Right atrium auricular region (tissue), 2 donors: ENCODE measurements at regions not wholly inside any gene's neighbourhood (a gene's known extent, or its start where the extent isn't known, plus 50 kb on each side); places are given as distances from the start of the nearest gene placed in this dataset.

Source experiments
- DNase-seq: peaks from one replicate; pipeline ENCODE4 v3.0.0-alpha.2; 2019; ENCODE audit warnings: low spot score
- H3K27ac ChIP-seq, 2 donors: fragments of 200-600 bp; sonication (generic); 1 replicate in 1 of 2; 2 replicates in 1 of 2; pipeline ENCODE4 v1.5.1; 2016 to 2019
- H3K27me3 ChIP-seq, 2 donors: fragments of 200-600 bp; sonication (generic); one replicate each; pipeline versions ENCODE4 v1.5.1 to v1.6.0; 2017 to 2019
- H3K36me3 ChIP-seq: fragments of 200-600 bp; sonication (generic); one replicate; pipeline ENCODE4 v1.5.1; 2016
- H3K4me1 ChIP-seq, 2 donors: fragments of 200-600 bp; sonication (generic); one replicate each; pipeline versions ENCODE4 v1.5.1 to v1.6.0; 2017 to 2019
- H3K4me3 ChIP-seq, 2 donors: fragments of 200-600 bp; sonication (generic); 1 replicate in 1 of 2; 2 replicates in 1 of 2; pipeline ENCODE4 v1.5.1; 2017 to 2019; ENCODE audit warnings: mild to moderate bottlenecking in 1 of 2, moderate library complexity in 1 of 2
- H3K9me3 ChIP-seq, 2 donors: fragments of 200-600 bp; sonication (generic); one replicate each; pipeline ENCODE4 v1.5.1; 2019
- CTCF ChIP-seq, 2 donors: fragments of 200-600 bp; sonication (generic); IDR thresholded peaks; one replicate each; pipeline ENCODE4 v1.5.1; 2019; ENCODE audit warnings: antibody characterized with exemption in 2 of 2

- H3K27me3 ChIP-seq, result no peaks in the 10 kb centered on the region
- no peak for TF ChIP-seq CTCF (IDR thresholded peaks at IDR 0.05)
- no peak for DNase-seq
Observed at GRCh38 chr5:24804221-24804681, 159.5 kb upstream of the CDH10 start.

DNA sequence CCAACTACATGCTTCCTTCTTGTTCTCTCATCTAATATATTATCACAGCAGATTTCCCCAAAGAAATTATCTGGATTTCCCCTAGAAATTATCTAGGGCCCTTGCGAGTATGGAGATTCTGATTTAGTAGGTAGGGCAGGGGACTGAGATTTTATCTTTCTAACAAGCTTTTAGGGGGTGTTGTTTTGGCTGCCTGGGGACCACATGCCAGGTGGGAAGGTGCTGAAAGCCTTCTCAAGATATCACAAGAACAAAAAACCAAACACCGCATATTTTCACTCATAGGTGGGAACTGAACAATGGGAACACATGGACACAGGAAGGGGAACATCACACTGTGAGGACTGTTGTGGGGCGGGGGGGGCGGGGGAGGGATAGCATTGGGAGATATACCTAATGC lies 146.5 kb upstream of the CDH10 start:
- no peaks in the 10 kb centered on the region for H3K4me1 ChIP-seq
- H3K9me3 ChIP-seq, result no peaks in the 10 kb centered on the region
- DNase-seq, result no peak
- H3K27ac ChIP-seq, result no peak overlapping the region
- H3K36me3 ChIP-seq, result no peaks in the 10 kb centered on the region
- no peak for TF ChIP-seq CTCF (IDR thresholded peaks at IDR 0.05)
- H3K4me3 ChIP-seq, result no peak overlapping the region
- H3K27me3 ChIP-seq, result no peaks in the 10 kb centered on the region

More at GRCh38 chr5:24804221-24804681, 159.5 kb upstream of the CDH10 start:
- Histone ChIP-seq H3K4me3 (no peak overlapping the region), H3K4me1 (no peaks in the 10 kb centered on the region), H3K9me3 (no peaks in the 10 kb centered on the region), H3K36me3 (no peaks in the 10 kb centered on the region), H3K27ac (no peak overlapping the region)

DNA sequence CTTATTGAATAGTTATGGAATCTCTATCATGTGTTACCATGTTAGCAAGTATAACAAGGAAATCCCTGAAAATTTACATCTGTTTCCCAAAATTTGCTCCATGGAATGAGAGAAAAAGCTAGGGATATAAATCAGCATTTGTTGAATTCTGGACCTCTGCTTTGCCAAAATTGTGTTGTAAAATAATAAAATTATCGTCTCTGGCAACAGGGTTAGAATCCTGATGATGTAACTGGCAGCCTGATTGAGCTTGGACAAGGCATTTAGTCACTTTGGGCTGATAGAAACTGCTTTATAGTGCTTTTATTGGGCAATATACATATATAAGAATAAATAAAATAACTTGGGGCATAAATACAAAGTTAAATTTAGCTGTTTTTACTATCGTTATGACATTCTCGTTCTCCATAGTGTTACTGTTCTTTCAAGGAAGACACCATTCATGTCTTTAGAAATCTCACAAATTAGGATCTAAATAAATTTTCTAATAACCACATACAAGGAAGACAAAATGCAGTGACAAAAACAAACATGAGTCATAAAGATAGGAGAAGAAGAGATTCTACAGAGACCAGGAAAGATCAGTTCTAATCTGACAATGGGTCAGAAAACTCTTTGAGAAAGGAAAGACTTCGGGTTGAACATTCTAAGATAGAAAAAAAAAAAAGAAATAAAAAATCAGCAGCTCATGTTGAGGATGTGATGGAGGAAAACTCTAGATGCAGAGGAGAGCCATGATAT lies 145.0 kb upstream of the CDH10 start:
- no peak for TF ChIP-seq CTCF (IDR thresholded peaks at IDR 0.05)
- no peak for DNase-seq
- H3K9me3 ChIP-seq, result no peaks in the 10 kb centered on the region

GRCh38 chr5:24788829-24789514 lies 144.2 kb upstream of the CDH10 start:
- Histone ChIP-seq H3K9me3 (no peaks in the 10 kb centered on the region), H3K27ac (no peak overlapping the region), H3K4me3 (no peak overlapping the region), H3K4me1 (no peaks in the 10 kb centered on the region), H3K36me3 (no peaks in the 10 kb centered on the region), H3K27me3 (no peaks in the 10 kb centered on the region)
- DNase-seq, result no peak
- no peak for TF ChIP-seq CTCF (IDR thresholded peaks at IDR 0.05)

More for the DNA sequence above, 145.0 kb upstream of the CDH10 start:
- H3K4me3 ChIP-seq, result no peak overlapping the region
- H3K27ac ChIP-seq, result no peak overlapping the region
- H3K4me1 ChIP-seq, result no peaks in the 10 kb centered on the region
- no peaks in the 10 kb centered on the region for H3K36me3 ChIP-seq
- no peaks in the 10 kb centered on the region for H3K27me3 ChIP-seq

GRCh38 chr5:24786108-24786507 lies 141.3 kb upstream of the CDH10 start:
- Histone ChIP-seq H3K9me3 (no peaks in the 10 kb centered on the region), H3K4me1 (no peaks in the 10 kb centered on the region), H3K4me3 (no peak overlapping the region), H3K36me3 (no peaks in the 10 kb centered on the region), H3K27me3 (no peaks in the 10 kb centered on the region), H3K27ac (no peak overlapping the region)
- no peak for TF ChIP-seq CTCF (IDR thresholded peaks at IDR 0.05)
- DNase-seq, result no peak
